ENCODE measurements at regions not wholly inside any gene's neighbourhood (a gene's known extent, or its start where the extent isn't known, plus 50 kb on each side); places are given as distances from the start of the nearest gene placed in this dataset.
"Not testable (repeated sequence)": the region's sequence is repeated elsewhere in the genome, so short reads cannot be mapped to it uniquely, and the experiment has no call there.

GRCh38 chr4:123600987-123601904, 204.7 kb downstream of the SPRY1 start:
- no peak for DNase-seq (ENCODE audit: low spot score)

- DNase-seq (ENCODE audit: low spot score) = no peak
Measured at GRCh38 chr4:123602007-123602406, 205.4 kb downstream of the SPRY1 start.

GRCh38 chr4:123603165-123603564, 206.6 kb downstream of the SPRY1 start:
- no peak for DNase-seq (ENCODE audit: low spot score)

DNA sequence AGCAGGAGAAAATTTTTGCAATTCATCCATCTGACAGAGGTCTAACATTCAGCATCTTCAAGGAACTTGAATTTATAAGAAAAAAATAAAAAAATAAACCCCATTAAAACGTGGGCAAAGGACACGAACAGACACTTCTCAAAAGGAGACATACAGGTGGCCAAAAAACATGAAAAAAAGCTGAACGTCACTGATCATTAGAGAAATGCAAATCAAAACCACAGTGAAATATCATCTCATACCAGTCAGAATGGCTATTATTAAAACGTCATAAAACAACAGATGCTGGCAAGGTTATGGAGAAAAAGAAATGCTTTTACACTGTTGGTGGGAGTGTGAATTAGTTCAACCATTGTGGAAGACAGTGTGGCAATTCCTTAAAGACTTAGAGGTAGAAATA, 209.2 kb downstream of the SPRY1 start:
- not testable (repeated sequence) for DNase-seq (ENCODE audit: low spot score)

DNA sequence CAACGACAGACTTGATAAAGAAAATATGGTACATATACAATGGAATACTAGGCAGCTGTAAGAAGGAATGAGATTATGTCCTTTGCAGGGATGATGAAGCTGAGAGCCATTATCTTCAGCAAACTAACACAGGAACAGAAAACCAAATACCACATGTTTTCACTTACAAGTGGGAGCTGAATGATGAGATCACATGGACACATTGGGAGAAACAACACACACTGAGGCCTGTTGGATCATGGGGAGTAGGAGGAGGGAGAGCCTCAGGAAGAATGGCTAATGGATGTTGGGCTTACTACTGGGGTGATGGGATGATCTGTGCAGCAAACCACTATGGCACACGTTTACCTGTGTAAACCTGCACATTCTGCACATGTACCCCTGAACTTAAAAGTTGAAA, 209.7 kb downstream of the SPRY1 start:
- DNase-seq (ENCODE audit: low spot score) = no peak

DNA sequence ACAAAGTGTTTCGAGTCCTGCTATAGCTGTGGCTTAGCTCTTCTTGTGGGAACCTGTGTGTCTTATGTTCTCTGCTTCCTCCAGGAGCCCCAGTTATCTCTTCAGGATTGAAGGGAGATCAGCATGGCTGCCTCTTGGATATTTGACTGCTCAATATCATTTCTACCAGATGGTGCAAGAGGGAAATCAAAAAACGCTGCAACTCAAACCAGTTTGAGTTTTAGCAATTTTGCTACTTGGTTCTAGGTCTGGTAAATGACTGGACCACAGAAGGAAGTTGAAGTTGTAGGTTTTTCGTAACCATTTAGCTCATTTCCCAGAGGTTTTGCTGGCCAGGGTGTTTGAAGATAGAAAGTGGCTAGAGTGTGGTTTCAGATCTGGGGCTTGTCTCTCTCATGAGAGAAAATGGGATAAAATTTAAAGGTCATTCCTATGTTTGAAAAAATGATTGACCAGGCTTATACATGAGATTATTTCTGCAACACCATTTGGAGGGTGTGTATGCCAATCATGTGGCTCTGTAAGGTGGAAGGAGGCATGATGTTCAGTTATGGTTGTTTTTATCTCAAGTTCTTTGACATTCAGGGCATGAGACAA, 210.4 kb downstream of the SPRY1 start:
- no peak for DNase-seq (ENCODE audit: low spot score)

DNA sequence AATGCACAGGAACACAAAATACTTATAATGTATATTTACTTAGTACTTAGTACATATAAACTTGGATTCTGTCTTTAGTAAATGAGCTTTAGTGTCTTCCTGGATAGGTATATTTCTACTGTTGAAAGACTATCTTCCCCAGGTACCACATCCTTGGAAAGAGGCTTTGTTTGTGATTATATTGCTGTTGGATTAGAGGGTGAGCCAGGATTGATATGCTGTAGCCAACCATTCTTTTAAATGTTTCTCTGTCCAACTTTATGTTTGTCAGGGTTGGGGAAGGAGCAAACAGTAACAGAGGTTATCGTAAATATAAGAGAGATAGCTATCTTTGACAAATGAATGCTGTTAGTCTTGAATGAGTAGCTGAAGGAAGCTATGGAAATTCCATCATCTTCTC, 213.2 kb downstream of the SPRY1 start:
- no peak for DNase-seq (ENCODE audit: low spot score)

DNA sequence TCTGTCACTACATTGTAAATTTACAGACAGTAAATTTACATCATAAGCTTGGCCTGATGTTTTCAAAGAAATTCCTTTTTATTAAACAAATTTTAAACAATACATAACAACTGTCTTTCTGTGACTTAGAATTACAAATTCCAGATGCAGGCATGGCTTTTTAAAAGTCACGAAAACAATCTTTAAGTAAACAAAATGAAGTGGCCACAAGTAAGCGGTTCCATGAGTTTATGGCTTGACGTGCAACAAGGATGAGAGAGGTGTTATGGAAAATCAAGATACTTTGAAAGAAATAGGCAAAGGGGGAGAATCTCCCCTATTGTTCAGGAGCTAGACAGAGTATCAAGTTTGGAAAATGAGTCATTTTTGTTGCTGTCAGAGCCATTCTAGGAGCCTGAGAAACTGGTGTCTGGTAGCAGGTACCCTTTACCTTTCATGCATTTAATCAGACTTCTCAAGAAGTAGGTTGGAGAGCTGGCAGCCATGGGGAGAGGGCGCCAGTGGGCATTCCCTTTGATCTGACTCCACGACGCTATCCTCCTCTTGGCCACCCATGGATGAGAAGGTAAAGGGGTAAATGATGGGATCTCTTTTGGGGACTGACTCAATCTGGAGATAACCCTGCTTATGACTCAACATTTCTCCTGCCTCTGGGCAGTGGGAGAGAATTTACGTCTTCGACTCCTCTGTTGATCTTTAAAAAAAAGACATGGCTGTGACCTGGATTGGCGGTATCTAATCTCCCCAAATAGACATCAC, 217.2 kb downstream of the SPRY1 start:
- DNase-seq (ENCODE audit: low spot score) = no peak

DNA sequence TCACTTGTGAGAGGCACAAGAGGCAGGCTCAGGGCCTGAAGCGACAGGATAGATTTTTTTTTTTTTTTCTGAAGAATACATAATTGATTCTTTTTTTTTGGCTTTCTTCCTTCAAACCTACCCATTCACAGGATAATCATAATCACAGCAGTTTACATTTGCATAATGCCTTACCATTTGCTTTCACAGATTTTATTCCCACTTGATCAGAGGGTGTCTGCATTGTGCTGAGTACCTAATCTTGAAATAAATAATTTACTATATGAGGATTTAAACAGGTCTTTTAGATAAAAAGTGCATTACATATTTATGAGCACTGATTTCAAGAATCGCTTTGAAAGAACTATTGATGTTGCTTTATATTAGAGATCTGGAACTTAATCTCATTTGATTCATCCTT, 219.3 kb downstream of the SPRY1 start:
- DNase-seq (ENCODE audit: low spot score) = no peak

DNA sequence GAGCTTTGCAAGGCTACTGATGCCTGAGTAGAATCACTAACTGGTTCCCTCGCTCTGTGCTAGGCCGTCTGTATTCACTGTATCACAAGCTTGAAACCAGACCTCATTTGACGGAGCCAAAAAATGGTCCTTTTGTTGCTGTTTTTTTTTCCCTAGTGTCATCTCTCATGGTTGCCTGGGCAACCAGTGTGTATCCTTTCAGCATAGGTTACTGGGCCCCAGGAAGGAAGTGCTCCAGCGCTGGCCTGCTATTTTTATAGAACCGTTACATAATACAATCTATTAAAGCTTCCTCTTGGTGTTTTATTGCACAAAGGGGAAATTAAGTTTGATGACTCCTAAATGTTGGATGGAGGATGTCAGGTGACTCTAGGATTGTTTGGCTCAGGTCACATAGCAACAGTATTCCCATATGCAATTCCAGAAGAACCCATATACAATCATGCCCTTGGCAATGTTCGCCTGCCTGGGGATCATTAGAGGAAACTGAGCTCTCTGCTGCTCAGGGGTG, 220.4 kb downstream of the SPRY1 start:
- no peak for DNase-seq (ENCODE audit: low spot score)

- no peak for DNase-seq (ENCODE audit: low spot score)
Measured at GRCh38 chr4:123617791-123618190, 221.2 kb downstream of the SPRY1 start.

GRCh38 chr4:123618606-123619005, 222.0 kb downstream of the SPRY1 start:
- no peak for DNase-seq (ENCODE audit: low spot score)

DNA sequence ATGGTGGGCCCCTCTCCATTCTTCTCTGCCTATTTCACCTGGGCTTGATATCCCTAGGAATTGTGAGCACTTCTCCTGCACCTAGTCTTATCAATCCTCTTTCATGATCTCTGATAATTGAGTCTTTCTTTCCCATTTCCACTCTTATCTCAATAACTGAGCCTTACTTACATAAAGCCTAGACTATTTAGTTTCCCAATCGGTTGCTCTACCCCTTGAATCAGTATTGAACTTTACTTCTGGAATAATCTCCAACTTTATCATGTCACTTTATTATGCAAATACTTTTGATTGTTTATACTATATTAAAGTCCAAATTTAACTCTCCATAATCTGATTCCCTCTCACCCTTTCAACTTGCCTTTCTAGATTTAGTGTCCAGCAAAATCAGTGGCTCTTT, 222.7 kb downstream of the SPRY1 start:
- no peak for DNase-seq (ENCODE audit: low spot score)

- no peak for DNase-seq (ENCODE audit: low spot score)
Measured at GRCh38 chr4:123619895-123620294, 223.3 kb downstream of the SPRY1 start.

DNA sequence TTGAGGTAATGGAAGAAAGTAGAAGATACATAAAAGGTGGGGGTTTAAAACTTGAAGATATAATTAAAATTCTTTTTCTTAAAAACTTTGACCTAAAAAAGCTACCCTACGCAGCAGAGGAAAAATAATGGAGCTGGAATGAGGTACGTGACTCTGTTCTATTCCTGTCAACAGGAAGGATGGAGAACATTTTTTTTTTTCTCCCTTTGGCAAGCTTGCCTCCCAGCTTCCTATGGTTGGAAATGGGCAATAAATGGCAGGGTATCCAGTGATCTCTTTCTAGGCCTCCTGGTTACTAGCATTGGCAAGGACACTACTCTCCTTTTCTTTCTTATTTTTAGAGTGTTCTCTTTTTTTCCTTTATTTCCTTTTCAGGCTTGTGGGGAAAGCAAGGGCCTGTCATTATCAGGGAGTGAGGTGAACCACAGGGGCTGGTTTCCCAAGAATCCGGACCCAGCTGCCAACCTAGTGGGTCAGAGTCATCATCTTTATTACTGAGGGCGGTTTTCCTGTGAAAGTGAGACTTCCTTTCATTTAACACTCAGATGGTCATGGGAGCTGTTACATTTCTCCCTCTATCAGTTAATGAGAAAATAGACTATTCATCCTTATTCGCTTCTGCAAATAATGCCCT, 224.6 kb downstream of the SPRY1 start:
- no peak for DNase-seq (ENCODE audit: low spot score)

- no peak for DNase-seq (ENCODE audit: low spot score)
Measured at GRCh38 chr4:123622572-123622971, 226.0 kb downstream of the SPRY1 start.

- no peak for DNase-seq (ENCODE audit: low spot score)
Measured at GRCh38 chr4:123623611-123624010, 227.0 kb downstream of the SPRY1 start.

GRCh38 chr4:123624959-123625358, 228.4 kb downstream of the SPRY1 start:
- DNase-seq (ENCODE audit: low spot score) = no peak

GRCh38 chr4:123628288-123628687, 231.7 kb downstream of the SPRY1 start:
- no peak for DNase-seq (ENCODE audit: low spot score)

- no peak for DNase-seq (ENCODE audit: low spot score)
Measured at GRCh38 chr4:123631786-123632692, 235.4 kb downstream of the SPRY1 start.

GRCh38 chr4:123632693-123633030, 236.1 kb downstream of the SPRY1 start:
- DNase-seq (ENCODE audit: low spot score) = no peak

Measured in AG08396 (cell line).